ENCODE measurements at regions not wholly inside any gene's neighbourhood (a gene's known extent, or its start where the extent isn't known, plus 50 kb on each side); places are given as distances from the start of the nearest gene placed in this dataset.

DNA sequence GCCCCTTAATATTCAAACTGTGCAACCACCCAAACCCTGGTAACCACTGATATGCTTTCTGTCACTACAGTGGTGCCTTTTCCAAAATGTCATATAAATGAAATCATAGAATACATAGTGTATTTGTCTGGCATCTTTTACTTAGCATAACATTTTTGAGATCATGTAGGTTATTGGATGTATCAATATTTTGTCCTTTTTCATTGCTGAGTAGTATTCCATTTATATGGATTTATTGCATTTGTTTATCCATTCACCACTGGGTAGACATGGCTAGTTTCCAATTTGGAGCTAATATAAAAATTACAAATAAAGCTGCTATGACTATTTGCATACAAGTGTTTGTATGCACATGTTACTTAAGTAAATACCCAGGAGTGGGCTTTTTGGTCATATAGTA lies 121.6 kb downstream of the TMEM144 start:
- Histone ChIP-seq H3K4me2 (no peak overlapping the region), H2AFZ (no peak overlapping the region), H3K9me2 (replicated peaks; ENCODE audit: insufficient read depth) (no peaks in the 10 kb centered on the region), H3K4me3 (no peak overlapping the region), H4K20me1 (ENCODE audit: insufficient read depth, poor library complexity, severe bottlenecking) (no peaks in the 10 kb centered on the region), H3K36me3 (replicated peaks; ENCODE audit: insufficient read depth, low read depth) (no peaks in the 10 kb centered on the region), H3K27ac (no peak overlapping the region), H3K9me3 (ENCODE audit: low read depth) (no peaks in the 10 kb centered on the region), H3K4me1 (ENCODE audit: insufficient read depth) (no peaks in the 10 kb centered on the region), H3K79me2 (no peaks in the 10 kb centered on the region), H3K27me3 (no peaks in the 10 kb centered on the region)
- TF ChIP-seq, protein P1, sequence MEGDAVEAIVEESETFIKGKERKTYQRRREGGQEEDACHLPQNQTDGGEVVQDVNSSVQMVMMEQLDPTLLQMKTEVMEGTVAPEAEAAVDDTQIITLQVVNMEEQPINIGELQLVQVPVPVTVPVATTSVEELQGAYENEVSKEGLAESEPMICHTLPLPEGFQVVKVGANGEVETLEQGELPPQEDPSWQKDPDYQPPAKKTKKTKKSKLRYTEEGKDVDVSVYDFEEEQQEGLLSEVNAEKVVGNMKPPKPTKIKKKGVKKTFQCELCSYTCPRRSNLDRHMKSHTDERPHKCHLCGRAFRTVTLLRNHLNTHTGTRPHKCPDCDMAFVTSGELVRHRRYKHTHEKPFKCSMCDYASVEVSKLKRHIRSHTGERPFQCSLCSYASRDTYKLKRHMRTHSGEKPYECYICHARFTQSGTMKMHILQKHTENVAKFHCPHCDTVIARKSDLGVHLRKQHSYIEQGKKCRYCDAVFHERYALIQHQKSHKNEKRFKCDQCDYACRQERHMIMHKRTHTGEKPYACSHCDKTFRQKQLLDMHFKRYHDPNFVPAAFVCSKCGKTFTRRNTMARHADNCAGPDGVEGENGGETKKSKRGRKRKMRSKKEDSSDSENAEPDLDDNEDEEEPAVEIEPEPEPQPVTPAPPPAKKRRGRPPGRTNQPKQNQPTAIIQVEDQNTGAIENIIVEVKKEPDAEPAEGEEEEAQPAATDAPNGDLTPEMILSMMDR (IDR thresholded peaks at IDR 0.05; ENCODE audit: poor library complexity): no peak
- TF ChIP-seq EZH2phosphoT487 (IDR thresholded peaks at IDR 0.05; ENCODE audit: low read depth, severe bottlenecking, unreplicated experiment): no peak
- TF ChIP-seq EZH2 (IDR thresholded peaks at IDR 0.05; ENCODE audit: borderline replicate concordance): no peak
- DNase-seq (ENCODE audit: low spot score): no peak

DNA sequence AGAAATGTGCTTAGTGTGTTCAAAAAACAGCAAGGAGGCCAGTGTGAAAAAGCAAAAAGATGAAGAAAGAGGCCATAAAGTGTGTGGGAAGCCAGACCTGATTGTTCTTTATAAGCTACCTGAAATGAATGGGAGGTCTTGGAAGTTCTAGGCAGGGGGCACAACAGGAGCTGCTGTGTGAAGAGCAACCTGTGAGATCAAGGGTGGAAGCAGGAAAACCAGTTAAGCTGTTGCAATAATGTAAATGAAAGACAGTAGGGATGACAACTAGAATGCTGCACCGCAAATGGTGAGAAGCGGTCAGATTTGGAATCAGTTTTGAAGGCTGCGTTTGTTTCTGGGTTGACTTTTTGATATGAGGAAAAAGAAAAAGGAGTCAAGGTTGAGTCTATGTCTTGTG lies 123.5 kb downstream of the TMEM144 start:
- H3K9me2 ChIP-seq (replicated peaks; ENCODE audit: insufficient read depth): no peaks in the 10 kb centered on the region
- no peak overlapping the region for H3K4me3 ChIP-seq
- no peaks in the 10 kb centered on the region for H4K20me1 ChIP-seq (ENCODE audit: insufficient read depth, poor library complexity, severe bottlenecking)
- no peak for DNase-seq (ENCODE audit: low spot score)
- H3K79me2 ChIP-seq: no peaks in the 10 kb centered on the region
- no peak overlapping the region for H3K27ac ChIP-seq
- no peak for TF ChIP-seq EZH2phosphoT487 (IDR thresholded peaks at IDR 0.05; ENCODE audit: low read depth, severe bottlenecking, unreplicated experiment)
- TF ChIP-seq, protein P1 (IDR thresholded peaks at IDR 0.05; ENCODE audit: poor library complexity): no peak
- TF ChIP-seq EZH2 (IDR thresholded peaks at IDR 0.05; ENCODE audit: borderline replicate concordance): no peak
- no peak overlapping the region for H3K4me2 ChIP-seq
- no peaks in the 10 kb centered on the region for H3K36me3 ChIP-seq (replicated peaks; ENCODE audit: insufficient read depth, low read depth)
- no peaks in the 10 kb centered on the region for H3K9me3 ChIP-seq (ENCODE audit: low read depth)
- WGBS (ENCODE audit: low lambda C conversion rate, missing lambda C conversion rate): 86% methylated on average over 3 of the region's 3 CpGs
- H3K4me1 ChIP-seq (ENCODE audit: insufficient read depth): no peaks in the 10 kb centered on the region
- H3K27me3 ChIP-seq: no peaks in the 10 kb centered on the region
- no peak overlapping the region for H2AFZ ChIP-seq

DNA sequence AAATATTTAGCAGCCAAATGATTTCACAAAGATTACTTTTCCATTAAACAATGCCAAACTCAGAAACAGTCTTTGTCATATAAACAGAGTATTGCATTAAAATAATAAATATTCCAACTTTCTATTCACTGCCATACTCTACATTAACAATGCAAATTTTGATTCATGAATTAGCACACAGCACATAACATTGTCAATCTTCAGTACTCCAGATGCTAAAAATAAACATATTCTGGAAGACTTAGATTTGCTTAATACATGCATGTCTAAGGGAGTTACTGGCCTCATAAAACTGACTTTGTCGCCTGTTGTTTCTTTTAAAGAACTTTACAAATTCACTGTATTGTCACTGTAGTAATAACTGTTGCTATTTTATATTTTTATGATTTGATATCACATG lies 131.6 kb downstream of the TMEM144 start:
- no peak for DNase-seq (ENCODE audit: low spot score)
- no peak for TF ChIP-seq EZH2phosphoT487 (IDR thresholded peaks at IDR 0.05; ENCODE audit: low read depth, severe bottlenecking, unreplicated experiment)
- TF ChIP-seq, protein P1 (IDR thresholded peaks at IDR 0.05; ENCODE audit: poor library complexity): no peak
- TF ChIP-seq EZH2 (IDR thresholded peaks at IDR 0.05; ENCODE audit: borderline replicate concordance): no peak
- H3K27ac ChIP-seq: no peak overlapping the region
- no peaks in the 10 kb centered on the region for H3K4me1 ChIP-seq (ENCODE audit: insufficient read depth)
- no peak overlapping the region for H3K4me3 ChIP-seq
- H3K27me3 ChIP-seq: no peaks in the 10 kb centered on the region
- H3K9me3 ChIP-seq (ENCODE audit: low read depth): no peaks in the 10 kb centered on the region
- H2AFZ ChIP-seq: no peak overlapping the region
- no peaks in the 10 kb centered on the region for H3K36me3 ChIP-seq (replicated peaks; ENCODE audit: insufficient read depth, low read depth)
- WGBS (ENCODE audit: low lambda C conversion rate, missing lambda C conversion rate): 86% methylated on average over 1 of the region's 1 CpG
- no peaks in the 10 kb centered on the region for H3K9me2 ChIP-seq (replicated peaks; ENCODE audit: insufficient read depth)
- H3K79me2 ChIP-seq: no peaks in the 10 kb centered on the region
- H3K4me2 ChIP-seq: no peak overlapping the region
- H4K20me1 ChIP-seq (ENCODE audit: insufficient read depth, poor library complexity, severe bottlenecking): no peaks in the 10 kb centered on the region

DNA sequence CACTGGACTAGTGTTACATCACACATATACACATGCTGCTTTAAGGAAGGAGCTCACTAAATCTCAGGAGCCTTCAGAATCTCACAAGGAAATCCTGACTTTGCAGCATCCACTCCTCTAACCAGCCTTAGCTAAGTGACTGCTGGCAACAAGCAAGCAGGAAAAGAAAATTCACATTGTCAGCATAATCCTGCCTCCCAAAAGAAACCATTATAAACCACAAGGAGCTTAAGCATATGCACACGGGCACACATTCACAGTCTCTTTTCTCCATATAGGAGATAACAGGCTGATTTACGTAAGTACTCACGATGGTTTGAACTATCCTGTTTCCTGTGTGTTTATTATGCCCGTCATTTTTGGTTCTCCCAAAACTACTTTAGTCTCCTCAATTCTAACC lies 136.3 kb downstream of the TMEM144 start:
- H3K36me3 ChIP-seq (replicated peaks; ENCODE audit: insufficient read depth, low read depth): no peaks in the 10 kb centered on the region
- DNase-seq (ENCODE audit: low spot score): no peak
- no peaks in the 10 kb centered on the region for H3K27me3 ChIP-seq
- WGBS (ENCODE audit: low lambda C conversion rate, missing lambda C conversion rate): 62% methylated on average over 4 of the region's 4 CpGs
- no peak overlapping the region for H3K4me3 ChIP-seq
- H3K79me2 ChIP-seq: no peaks in the 10 kb centered on the region
- TF ChIP-seq EZH2phosphoT487 (IDR thresholded peaks at IDR 0.05; ENCODE audit: low read depth, severe bottlenecking, unreplicated experiment) (no peak), EZH2 (IDR thresholded peaks at IDR 0.05; ENCODE audit: borderline replicate concordance) (no peak)
- TF ChIP-seq, protein P1 (IDR thresholded peaks at IDR 0.05; ENCODE audit: poor library complexity): no peak
- no peak overlapping the region for H3K27ac ChIP-seq
- H2AFZ ChIP-seq: no peak overlapping the region
- H3K9me2 ChIP-seq (replicated peaks; ENCODE audit: insufficient read depth): no peaks in the 10 kb centered on the region
- H3K4me2 ChIP-seq: no peak overlapping the region
- H3K4me1 ChIP-seq (ENCODE audit: insufficient read depth): no peaks in the 10 kb centered on the region
- no peaks in the 10 kb centered on the region for H3K9me3 ChIP-seq (ENCODE audit: low read depth)
- H4K20me1 ChIP-seq (ENCODE audit: insufficient read depth, poor library complexity, severe bottlenecking): no peaks in the 10 kb centered on the region
